CD14-positive monocyte (primary cell): ENCODE measurements at regions not wholly inside any gene's neighbourhood (a gene's known extent, or its start where the extent isn't known, plus 50 kb on each side); places are given as distances from the start of the nearest gene placed in this dataset.

Experiments used
- DNase-seq, 3 donors: peaks; one replicate each; pipeline ENCODE4 v3.0.0-alpha.2; 2011 to 2022
- H2AFZ ChIP-seq: 2 replicates; pipeline ENCODE4 v1.6.0; 2012; ENCODE audit warnings: mild to moderate bottlenecking, low read depth, low read length, inconsistent platforms; ENCODE audit not compliant: insufficient read depth, poor library complexity, severe bottlenecking
- H3K27ac ChIP-seq, 2 donors: 1 replicate in 1 of 2; 2 replicates in 1 of 2; pipeline ENCODE4 v1.5.1; 2012 to 2013; ENCODE audit warnings: low read length in 2 of 2, control low read depth in 1 of 2, inconsistent platforms in 1 of 2, low read depth in 1 of 2, mild to moderate bottlenecking in 1 of 2
- H3K27me3 ChIP-seq, 2 donors: one replicate each; pipeline versions ENCODE4 v1.6.0 to v1.6.1; 2011 to 2013; ENCODE audit warnings: low read length in 2 of 2; ENCODE audit not compliant: control insufficient read depth in 2 of 2, insufficient read depth in 2 of 2
- H3K36me3 ChIP-seq, 2 donors: replicated peaks in 1 of 2; 1 replicate in 1 of 2; 2 replicates in 1 of 2; pipeline versions ENCODE4 v1.5.1 to v1.6.1; 2012 to 2013; ENCODE audit warnings: low read length in 2 of 2, control low read depth in 1 of 2, inconsistent platforms in 1 of 2, mild to moderate bottlenecking in 1 of 2; ENCODE audit not compliant: insufficient read depth in 2 of 2, control insufficient read depth in 1 of 2
- H3K4me1 ChIP-seq, 2 donors: 1 replicate in 1 of 2; 2 replicates in 1 of 2; pipeline versions ENCODE4 v1.5.1 to v1.6.1; 2012 to 2013; ENCODE audit warnings: low read length in 2 of 2, control low read depth in 1 of 2, inconsistent platforms in 1 of 2, mild to moderate bottlenecking in 1 of 2, moderate library complexity in 1 of 2; ENCODE audit not compliant: insufficient read depth in 2 of 2, control insufficient read depth in 1 of 2
- H3K4me2 ChIP-seq: replicated peaks from 2 replicates; pipeline ENCODE3; 2012; ENCODE audit warnings: low read length, moderate library complexity, mild to moderate bottlenecking; ENCODE audit not compliant: poor library complexity, severe bottlenecking; ENCODE audit errors: extremely low read depth
- H3K4me3 ChIP-seq, 3 experiments: fragments of 200-600 bp in 1 of 3; sonication (generic) in 1 of 3; replicated peaks in 1 of 3; 1 replicate in 2 of 3; 2 replicates in 1 of 3; pipeline ENCODE4 v1.5.1; 2011 to 2013; ENCODE audit warnings: low read length in 3 of 3, mild to moderate bottlenecking in 3 of 3, control low read depth in 2 of 3, low read depth in 2 of 3, inconsistent platforms in 1 of 3, moderate library complexity in 1 of 3
- H3K79me2 ChIP-seq: 2 replicates; pipeline ENCODE4 v1.6.0; 2012; ENCODE audit warnings: mild to moderate bottlenecking, control low read depth, inconsistent platforms, low read length, moderate library complexity; ENCODE audit not compliant: insufficient read depth
- H3K9ac ChIP-seq: 2 replicates; pipeline ENCODE4 v1.6.0; 2017; ENCODE audit warnings: low read length, mild to moderate bottlenecking; ENCODE audit not compliant: insufficient read depth, poor library complexity, severe bottlenecking
- H3K9me3 ChIP-seq, 2 donors: replicated peaks in 1 of 2; 1 replicate in 1 of 2; 2 replicates in 1 of 2; pipeline versions ENCODE4 v1.5.1 to v1.6.1; 2012 to 2013; ENCODE audit warnings: low read length in 2 of 2, control low read depth in 1 of 2; ENCODE audit not compliant: control insufficient read depth in 1 of 2, insufficient read depth in 1 of 2
- H4K20me1 ChIP-seq: 2 replicates; pipeline ENCODE4 v1.6.0; 2012; ENCODE audit warnings: mild to moderate bottlenecking, low read length, control low read depth, moderate library complexity; ENCODE audit not compliant: insufficient read depth
- H3K27ac Mint-ChIP-seq, 7 donors: one replicate each; pipeline ENCODE4 v1.8.0; 2020; ENCODE audit warnings: mild to moderate bottlenecking in 7 of 7, mixed read lengths in 7 of 7, moderate library complexity in 6 of 7, inconsistent platforms in 2 of 7
- H3K27me3 Mint-ChIP-seq, 3 donors: one replicate each; pipeline ENCODE4 v1.8.0; 2021 to 2022; ENCODE audit warnings: low read depth in 3 of 3, mild to moderate bottlenecking in 3 of 3, mixed read lengths in 3 of 3, moderate library complexity in 3 of 3, inconsistent platforms in 1 of 3
- H3K36me3 Mint-ChIP-seq, 2 donors: one replicate each; pipeline ENCODE4 v1.8.0; 2020; ENCODE audit warnings: mixed read lengths in 2 of 2, inconsistent platforms in 1 of 2, mild to moderate bottlenecking in 1 of 2
- H3K4me1 Mint-ChIP-seq: one replicate; pipeline ENCODE4 v1.8.0; 2020; ENCODE audit warnings: mild to moderate bottlenecking, mixed read lengths
- H3K4me3 Mint-ChIP-seq, 2 donors: one replicate each; pipeline ENCODE4 v1.8.0; 2020; ENCODE audit warnings: mild to moderate bottlenecking in 2 of 2, mixed read lengths in 2 of 2, moderate library complexity in 1 of 2
- H3K9me3 Mint-ChIP-seq, 7 donors: one replicate each; pipeline ENCODE4 v1.8.0; 2020 to 2022; ENCODE audit warnings: mixed read lengths in 7 of 7, mild to moderate bottlenecking in 6 of 7, moderate library complexity in 6 of 7, inconsistent platforms in 2 of 7
- CTCF ChIP-seq: fragments of 200-600 bp; IDR thresholded peaks from one replicate; pipeline ENCODE4 v1.8.0; 2022; ENCODE audit warnings: antibody characterized with exemption, mild to moderate bottlenecking
- WGBS: methylation state at CpG from one replicate; pipeline ENCODE4 v1.1.5; 2013; ENCODE audit warnings: missing lambda C conversion rate; ENCODE audit not compliant: insufficient coverage; 5-methylcytosine and 5-hydroxymethylcytosine counted together
- intact Hi-C, 2 donors: fragments of 100-400 bp; cut with micrococcal nuclease; formaldehyde crosslinking; loops; one replicate each; pipeline versions ENCODE4 v1.15.0 to v1.15.1; 2023

DNA sequence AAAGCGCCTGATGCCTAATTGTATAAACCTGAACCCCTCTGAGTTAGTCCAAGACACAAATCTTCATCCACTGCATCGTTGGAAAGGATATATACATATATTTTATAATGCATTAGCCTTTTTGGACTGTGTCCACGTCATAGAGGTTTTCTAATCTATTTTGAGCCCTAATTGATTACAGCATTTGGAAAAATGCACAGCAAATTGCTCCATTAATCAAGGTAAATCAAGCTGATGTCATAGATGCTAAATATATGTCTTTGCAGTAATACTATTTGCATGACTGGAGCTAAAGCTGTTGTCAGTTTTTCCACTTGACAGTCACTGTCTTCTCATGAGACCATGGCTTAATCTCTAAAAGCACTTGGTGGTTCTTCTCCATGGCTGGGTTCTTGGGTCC is 483.5 kb upstream of the TNC start:
- Histone ChIP-seq H3K4me3 (no peak overlapping the region), H3K27me3 (no peaks in the 10 kb centered on the region), H2AFZ (no peak overlapping the region), H3K9me3 (no peaks in the 10 kb centered on the region), H3K36me3 (no peaks in the 10 kb centered on the region), H3K4me2 (no peak overlapping the region), H3K4me1 (no peaks in the 10 kb centered on the region), H3K27ac (no peak overlapping the region), H4K20me1 (no peaks in the 10 kb centered on the region), H3K79me2 (no peaks in the 10 kb centered on the region), H3K9ac (no peak overlapping the region)
- H3K4me3 Mint-ChIP-seq, result no peak overlapping the region
- H3K27ac Mint-ChIP-seq, result no peak overlapping the region
- no peaks in the 10 kb centered on the region for H3K4me1 Mint-ChIP-seq
- peaks cover under 1 to 8% (median 6%) of the 10 kb centered on the region in 3 donors for H3K27me3 Mint-ChIP-seq
- no CpG with 5 or more reads among the region's 3 CpGs for WGBS
- H3K9me3 Mint-ChIP-seq, result peaks cover 0 to 3% (median 0%) of the 10 kb centered on the region in 7 donors
- TF ChIP-seq CTCF, result no peak
- DNase-seq, result no peak
- no peaks in the 10 kb centered on the region for H3K36me3 Mint-ChIP-seq
- intact Hi-C loops, result no loop called here

DNA sequence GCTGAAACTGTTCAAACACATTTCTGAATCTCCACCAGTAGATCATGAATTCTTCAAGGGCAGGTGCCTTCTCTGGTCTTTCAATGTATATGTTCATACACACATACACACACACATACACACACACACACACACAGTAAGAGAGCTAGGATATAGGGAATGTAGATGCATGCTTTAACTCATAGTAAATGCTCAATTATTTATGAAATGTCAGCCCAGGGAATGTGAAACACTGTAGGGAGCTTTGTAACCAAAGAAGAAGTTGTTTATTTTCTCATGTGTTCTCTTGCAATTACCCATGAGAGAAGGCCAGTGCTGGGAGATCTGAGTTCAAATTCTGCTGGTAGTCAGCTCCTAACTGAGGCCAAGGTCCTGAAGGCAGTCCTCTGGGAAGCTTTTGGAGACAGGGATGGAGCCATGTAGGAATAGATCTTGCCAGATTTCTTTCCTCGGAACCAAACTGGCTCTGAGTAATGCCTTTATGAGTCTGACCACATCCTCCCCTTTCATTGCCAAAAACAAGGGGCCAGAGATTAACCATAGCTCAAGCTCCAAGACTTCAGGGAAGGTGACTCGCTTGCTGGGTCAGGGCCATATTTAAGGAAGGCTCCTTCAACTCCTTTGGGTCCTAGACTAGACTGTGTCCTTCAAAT is 487.0 kb upstream of the TNC start:
- no peak overlapping the region for H3K4me3 ChIP-seq
- H2AFZ ChIP-seq, result no peak overlapping the region
- intact Hi-C loops, result no loop called here
- H3K4me2 ChIP-seq, result no peak overlapping the region
- Mint-ChIP-seq H3K36me3 (no peaks in the 10 kb centered on the region), H3K4me3 (no peak overlapping the region), H3K9me3 (peaks cover 0 to 5% (median 0%) of the 10 kb centered on the region in 7 donors), H3K27ac (no peak overlapping the region), H3K27me3 (peaks cover 0 to 2% (median 2%) of the 10 kb centered on the region in 3 donors), H3K4me1 (no peaks in the 10 kb centered on the region)
- 100% methylated on average over 1 of the region's 2 CpGs for WGBS
- no peak overlapping the region for H3K9ac ChIP-seq
- no peaks in the 10 kb centered on the region for H4K20me1 ChIP-seq
- H3K4me1 ChIP-seq, result no peaks in the 10 kb centered on the region
- H3K79me2 ChIP-seq, result no peaks in the 10 kb centered on the region
- no peak for DNase-seq
- H3K27me3 ChIP-seq, result no peaks in the 10 kb centered on the region
- no peak for TF ChIP-seq CTCF
- H3K9me3 ChIP-seq, result no peaks in the 10 kb centered on the region
- no peak overlapping the region for H3K27ac ChIP-seq
- H3K36me3 ChIP-seq, result no peaks in the 10 kb centered on the region
